ENCODE measurements at regions not wholly inside any gene's neighbourhood (a gene's known extent, or its start where the extent isn't known, plus 50 kb on each side); places are given as distances from the start of the nearest gene placed in this dataset.

DNA sequence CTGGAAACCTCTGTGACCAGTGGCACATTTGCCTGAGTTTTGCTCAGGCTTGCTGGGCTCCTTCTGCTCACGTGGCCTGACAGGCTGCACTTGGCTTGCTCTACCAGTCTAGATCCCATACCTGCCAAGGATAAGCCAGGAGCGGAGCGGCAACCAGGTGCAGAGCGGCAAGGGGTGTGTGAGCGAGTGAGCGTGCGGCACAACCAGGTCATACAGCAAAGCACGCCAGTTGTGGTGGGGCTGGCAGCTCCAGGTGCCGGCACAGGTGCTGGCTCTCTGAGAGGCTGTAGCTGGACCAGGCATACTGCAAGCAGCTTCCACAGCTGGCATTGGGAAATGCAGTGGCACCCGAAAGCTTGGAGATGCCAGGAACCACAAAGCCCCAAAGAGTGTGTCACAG is 1495.1 kb downstream of the PCDH7 start:
- no peak for TF ChIP-seq POLR2A (IDR thresholded peaks at IDR 0.05)
- TF ChIP-seq, protein P1, sequence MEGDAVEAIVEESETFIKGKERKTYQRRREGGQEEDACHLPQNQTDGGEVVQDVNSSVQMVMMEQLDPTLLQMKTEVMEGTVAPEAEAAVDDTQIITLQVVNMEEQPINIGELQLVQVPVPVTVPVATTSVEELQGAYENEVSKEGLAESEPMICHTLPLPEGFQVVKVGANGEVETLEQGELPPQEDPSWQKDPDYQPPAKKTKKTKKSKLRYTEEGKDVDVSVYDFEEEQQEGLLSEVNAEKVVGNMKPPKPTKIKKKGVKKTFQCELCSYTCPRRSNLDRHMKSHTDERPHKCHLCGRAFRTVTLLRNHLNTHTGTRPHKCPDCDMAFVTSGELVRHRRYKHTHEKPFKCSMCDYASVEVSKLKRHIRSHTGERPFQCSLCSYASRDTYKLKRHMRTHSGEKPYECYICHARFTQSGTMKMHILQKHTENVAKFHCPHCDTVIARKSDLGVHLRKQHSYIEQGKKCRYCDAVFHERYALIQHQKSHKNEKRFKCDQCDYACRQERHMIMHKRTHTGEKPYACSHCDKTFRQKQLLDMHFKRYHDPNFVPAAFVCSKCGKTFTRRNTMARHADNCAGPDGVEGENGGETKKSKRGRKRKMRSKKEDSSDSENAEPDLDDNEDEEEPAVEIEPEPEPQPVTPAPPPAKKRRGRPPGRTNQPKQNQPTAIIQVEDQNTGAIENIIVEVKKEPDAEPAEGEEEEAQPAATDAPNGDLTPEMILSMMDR (IDR thresholded peaks at IDR 0.05): no peak

All from right lobe of liver (tissue), 4 donors.